GM19467 (cell line): ENCODE measurements at regions not wholly inside any gene's neighbourhood (a gene's known extent, or its start where the extent isn't known, plus 50 kb on each side); places are given as distances from the start of the nearest gene placed in this dataset.
"Not testable (repeated sequence)": the region's sequence is repeated elsewhere in the genome, so short reads cannot be mapped to it uniquely, and the experiment has no call there.

ENCODE experiments used
- ATAC-seq: cut with Tn5 transposase; IDR thresholded peaks from one replicate; pipeline ENCODE4 v1.9.1; 2021; ENCODE audit warnings: mild to moderate bottlenecking, moderate library complexity; ENCODE audit not compliant: unreplicated experiment

DNA sequence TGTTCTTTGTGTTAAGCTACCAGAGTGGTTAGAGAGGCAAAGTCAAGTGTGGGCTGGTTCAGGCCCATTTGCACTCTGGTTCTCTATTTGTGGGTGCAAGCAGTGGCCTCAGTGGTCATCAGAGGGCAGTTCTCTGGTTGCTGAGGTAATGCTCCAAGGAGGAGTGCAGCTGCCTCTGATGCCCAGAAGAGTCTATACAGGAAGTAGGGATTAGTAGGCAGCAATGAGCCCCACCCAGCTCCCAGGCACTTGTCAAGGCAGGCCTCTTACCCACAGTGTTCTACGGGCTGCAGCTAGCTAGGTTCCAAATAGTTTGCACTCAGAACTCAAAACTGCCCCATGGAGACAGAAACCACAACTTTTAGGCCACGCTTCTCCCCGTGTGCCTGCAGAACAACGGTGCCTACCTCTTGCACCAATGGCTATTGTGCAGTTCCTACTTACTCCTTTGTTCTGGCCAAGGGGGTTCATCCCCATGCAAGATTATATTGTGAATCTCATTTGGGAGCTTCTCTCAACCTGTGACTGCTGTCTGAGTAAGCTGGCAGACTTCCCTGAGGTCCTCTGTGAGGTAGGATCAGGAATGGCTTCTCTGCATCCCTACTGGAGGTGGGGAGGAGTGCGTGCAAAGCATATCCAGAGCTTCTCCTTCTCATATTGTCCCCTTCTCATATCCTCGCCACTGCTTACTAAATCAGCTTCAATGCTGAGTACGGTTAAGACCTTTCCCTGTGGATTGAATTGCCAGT is 410.3 kb upstream of the LMO3 start:
- no peak for ATAC-seq

DNA sequence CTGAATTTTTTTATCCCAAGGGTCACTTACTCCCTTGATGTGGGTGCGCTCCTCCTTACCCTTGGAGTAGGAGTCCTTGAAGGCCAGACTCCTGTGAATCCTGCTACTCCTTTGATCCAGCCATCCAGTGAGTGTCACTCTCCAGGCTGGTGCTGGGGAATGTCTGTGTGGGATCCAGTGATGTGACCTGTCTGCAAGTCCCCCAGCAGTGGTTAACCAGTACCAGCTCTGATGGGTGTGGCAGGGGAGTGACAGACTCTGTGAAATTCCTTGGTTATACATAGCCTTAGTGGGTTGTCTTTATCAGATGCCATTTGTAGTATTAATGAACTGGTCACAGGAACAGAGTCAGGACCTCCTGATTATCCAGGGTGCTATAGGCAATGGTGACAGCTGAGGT is 409.5 kb upstream of the LMO3 start:
- no peak for ATAC-seq

DNA sequence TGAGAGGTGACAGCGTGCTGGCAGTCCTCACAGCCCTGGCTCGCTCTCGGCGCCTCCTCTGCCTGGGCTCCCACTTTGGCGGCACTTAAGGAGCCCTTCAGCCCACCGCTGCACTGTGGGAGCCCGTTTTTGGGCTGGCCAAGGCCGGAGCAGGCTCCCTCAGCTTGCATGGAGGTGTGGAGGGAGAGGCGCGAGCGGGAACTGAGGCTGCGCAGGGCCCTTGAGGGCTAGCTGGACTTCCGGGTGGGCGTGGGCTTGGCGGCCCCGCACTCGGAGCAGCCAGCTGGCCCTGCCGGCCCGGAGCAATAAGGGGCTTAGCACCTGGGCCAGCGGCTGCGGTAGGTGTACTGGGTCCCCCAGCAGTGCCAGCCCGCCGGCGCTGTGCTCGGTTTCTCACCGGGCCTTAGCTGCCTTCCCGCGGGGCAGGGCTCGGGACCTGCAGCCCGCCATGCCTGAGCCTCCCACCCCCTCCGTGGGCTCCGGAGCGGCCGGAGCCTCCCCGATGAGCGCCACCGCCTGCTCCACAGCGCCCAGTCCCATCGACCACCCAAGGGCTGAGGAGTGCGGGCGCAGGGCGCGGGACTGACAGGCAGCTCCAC is 401.6 kb upstream of the LMO3 start:
- not testable (repeated sequence) for ATAC-seq

DNA sequence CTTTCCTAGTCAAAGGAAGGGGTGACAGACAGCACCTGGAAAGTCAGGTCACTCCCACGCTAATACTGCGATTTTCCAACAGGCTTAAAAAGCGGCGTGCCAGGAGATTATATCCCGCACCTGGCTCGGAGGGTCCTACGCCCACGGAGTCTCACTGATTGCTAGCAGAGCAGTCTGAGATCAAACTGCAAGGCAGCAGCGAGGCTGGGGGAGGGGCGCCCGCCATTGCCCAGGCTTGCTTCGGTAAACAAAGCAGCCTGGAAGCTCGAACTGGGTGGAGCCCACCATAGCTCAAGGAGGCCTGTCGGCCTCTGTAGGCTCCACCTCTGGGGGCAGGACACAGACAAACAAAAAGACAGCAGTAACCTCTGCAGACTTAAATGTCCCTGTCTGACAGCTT is 392.6 kb upstream of the LMO3 start:
- not testable (repeated sequence) for ATAC-seq

DNA sequence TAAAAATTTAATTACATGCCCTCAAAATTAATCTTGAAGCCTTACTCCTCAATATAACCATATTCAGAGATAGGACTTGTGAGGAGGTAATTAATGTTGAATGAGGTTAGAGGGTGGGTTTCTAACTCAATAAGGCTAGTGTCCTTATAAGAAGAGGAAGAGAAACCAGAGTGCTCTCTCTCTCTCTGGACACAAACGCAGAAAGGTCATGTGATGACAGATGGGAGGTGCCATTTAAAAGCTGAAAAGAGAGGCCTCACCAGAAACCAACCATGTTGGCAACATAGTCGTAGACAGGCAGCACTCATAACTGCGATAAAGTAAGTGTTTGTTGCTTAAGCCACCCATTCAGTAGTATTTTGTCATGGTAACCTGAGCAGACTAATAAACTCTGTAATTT is 378.5 kb upstream of the LMO3 start:
- ATAC-seq, result no peak

DNA sequence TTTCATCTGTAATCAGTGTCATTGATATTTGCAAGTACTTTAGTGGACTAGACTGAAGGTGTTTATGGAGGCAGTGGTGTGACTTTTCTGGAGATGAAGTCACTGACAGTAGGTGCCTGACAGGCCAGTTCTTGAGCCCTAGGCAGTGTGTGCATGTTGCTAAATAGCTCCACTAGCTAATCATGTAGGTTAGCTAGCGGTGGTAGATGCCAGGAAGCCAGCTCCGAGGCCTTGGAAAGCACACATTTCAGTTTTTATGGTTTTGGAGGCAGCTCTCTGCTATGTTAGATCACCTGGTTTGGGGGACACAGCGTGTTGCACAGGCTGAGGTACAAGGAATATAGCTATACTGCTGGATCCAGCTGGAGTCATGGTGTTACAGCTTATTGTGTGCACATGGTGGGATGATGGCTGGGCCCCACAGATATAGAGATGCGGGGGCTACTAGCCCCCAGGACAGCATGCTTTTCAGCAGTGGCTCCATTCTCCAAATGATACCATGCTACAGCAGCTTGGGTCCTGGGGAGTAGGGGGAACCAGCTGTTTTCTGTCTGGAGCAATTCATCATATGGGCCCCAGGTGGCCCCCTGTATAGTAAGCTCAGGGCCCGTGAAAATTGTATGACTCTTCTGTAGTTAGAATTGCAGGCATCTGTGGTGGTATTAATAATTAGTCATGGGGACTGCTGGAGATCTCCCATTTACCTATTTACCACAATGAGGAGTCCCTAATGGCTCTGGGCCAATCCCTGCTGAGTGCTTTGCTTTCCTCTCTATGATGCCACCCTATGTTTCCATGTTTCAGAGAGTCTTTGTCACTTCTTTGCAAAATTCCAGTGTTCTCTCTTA is 367.2 kb upstream of the LMO3 start:
- no peak for ATAC-seq

DNA sequence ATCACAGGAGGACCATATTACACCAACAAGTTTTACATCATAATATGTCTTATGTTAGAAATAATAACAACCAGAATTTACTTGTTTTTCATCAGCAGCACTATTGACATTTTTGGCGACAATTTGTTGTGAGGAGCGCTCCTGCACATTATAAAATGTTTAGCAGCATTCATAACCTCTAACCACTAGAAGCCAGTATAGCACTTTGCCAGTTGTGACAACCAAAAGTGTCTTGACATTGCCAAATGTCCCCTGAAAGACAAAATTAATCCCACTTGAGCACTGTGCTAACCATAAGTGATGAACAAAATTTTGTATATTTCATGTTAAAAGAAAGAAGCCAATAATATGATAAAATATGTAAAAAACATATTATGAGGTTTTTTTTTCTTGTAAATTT is 356.9 kb upstream of the LMO3 start:
- no peak for ATAC-seq

DNA sequence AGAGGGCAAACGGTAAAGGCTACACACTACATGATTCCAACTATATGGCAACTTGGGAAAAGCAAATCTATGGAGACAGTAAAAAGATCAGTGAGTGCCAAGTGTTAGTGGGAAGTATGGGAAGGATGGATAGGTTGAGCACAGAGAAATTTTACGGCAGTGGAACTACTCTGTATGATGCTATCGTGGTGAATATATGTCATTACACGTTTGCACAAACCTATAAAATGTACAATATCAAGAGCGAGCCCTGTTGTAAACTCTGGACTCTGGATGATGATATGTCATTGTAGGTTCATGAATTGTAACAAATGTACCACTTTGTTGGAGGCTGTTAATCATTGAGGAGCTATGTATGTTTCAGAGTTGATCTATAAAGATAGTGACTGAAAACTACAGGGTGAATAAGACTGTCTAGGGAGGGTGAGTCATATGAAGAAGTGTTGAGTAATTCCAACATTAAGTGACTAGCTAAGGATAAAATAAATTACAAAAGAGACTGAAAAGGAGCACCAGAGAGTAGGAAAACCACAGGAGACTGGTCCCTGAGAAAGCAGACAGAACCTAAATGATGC is 349.2 kb upstream of the LMO3 start:
- ATAC-seq, result no peak

DNA sequence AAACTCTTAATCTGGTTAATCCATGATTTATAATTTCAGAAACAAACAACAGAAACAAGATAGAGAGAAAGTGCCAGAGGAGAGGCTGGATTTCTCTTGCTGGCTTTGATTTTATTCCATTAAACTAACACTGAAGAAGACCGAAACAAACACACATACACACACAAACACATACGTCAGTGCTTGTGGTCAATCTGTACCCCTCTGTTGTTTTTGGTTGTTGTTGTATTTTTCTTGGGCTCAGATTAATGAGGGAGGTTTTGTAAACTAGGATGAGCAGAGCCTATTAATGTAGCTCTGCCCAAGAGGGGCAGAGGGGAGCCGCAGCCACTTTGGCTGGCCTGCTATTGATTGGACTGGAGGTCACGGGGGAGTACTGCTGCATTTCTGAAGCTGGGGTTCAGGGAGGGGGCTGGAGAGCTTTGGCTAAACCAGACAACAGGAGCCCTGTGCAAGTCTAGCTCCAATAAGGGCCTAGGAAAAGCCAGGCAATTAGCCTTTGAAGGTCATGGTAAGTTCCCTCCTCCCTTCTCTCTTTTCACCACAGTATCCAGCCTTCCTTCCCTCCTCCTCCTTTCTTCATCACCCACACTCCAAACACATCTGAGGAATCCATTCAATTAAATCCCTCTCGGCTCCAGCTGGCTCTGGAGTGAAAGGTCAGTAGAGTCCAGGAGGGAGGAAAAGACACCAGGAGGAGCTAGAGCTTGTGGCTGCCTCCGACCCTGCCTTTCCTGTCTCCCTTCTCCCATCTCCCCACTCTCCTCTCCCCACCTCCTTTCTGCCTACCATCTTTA is 344.1 kb upstream of the LMO3 start:
- no peak for ATAC-seq

DNA sequence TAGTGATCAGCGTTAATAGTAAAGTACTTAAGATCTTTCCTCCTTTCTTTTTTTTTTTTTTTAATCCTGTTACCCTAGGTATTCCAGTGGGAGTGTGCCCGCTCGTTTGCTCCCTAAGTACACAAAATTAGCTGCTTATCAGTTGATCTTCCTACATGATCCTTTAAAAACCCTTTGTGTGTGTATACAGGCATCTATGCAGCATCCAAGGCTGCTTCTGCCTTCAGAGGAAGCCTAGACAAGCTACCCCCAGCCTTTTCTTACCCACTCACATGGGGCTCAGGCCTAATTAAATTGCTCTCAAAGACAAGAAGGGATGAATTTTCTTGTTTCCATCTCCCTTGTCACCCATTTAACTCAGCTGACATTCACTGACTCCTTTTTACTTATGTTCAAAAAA is 343.4 kb upstream of the LMO3 start:
- ATAC-seq, result no peak

DNA sequence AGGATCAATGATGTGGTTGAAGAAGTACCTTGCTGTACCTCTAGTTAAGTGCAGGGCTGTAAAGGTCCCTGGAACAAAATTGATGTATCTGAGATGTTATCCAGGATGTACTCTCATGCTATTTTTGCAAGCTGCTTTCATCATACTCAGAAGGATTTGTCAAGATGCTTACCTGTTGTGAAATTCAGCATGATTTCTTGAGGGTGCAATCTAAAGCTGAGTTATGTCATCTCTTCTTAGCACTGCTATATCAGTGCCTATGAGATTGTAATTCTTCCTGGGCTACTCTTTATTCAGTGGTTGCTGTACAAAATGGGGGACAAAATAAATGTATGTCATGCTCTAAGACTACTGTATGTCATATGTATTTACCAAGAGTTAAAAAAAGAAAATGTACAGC is 340.7 kb upstream of the LMO3 start:
- ATAC-seq, result no peak

DNA sequence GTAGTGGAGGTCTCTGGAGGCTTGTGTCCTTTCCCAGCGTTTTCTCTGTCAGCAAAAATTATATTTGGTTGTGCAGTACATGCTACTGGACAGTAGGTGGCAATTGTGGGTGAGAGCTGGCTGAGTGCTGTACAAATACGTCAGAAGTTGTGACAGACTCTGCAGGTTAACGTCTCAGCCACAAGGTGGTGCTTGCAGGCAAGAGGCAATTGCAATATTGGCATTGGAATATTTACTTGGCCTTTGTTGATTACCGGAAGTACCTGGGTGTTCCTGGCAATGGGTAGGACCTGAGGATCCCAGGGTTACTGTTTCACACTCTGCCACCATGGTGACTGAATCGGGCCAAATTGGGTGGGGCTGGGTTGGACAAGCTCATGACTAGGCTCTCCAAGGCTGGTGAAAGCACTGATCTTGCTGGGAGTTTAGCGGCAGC is 333.9 kb upstream of the LMO3 start:
- peak; percentile 97 for ATAC-seq

DNA sequence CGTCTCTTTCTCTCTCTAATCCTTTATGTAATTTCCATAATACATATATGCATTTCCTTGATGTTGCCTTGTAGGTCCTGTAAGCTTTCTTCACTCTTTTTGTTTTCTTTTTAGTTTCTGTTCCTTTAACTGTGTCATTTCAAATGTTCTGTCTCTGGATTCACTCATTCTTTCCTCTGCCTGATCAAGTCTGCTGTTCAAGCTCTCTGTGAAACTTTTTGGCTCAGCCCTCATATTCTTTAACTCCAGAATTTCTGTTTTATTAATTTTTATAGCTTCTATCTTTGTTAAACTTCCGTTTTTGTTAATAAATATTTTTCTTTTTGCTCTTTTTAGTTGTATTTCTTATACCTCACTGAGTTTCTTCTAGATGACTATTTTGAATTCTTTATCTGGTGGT is 321.3 kb upstream of the LMO3 start:
- no peak for ATAC-seq

DNA sequence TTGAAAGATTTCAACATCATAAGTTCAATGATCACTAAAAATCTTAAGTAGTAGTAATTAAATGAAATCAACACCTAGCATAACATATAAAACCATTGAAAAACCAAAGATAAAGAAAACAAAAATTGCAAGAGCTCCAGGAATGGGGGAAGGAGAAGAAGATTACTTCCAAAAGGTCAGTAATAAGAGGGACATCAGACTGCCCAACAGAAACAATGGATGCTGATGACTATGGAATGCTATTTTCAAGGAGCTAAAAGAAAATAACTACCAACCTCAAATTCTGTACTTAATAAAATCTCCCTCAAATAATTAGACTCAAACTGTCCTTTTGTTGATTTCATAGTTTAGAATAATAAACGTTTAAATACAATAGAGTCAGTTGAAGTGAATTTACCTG is 314.5 kb upstream of the LMO3 start:
- ATAC-seq, result no peak

DNA sequence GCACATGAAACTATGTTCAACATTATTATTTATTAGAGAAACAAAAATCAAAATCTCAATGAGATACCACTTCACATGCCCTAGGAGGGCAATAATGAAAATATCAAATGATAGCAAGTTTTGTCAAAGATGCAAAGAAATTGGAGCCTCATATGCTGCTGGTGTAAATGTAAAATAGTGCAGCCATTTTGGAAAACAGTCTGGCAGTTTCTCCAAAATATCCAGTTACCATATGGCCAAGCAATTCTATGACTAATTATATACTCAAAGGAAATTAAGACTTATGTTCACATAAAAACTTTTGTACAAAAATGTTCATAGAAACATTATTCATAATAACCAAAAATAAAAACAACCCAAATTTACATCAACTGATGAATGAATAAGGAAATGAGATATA is 313.6 kb upstream of the LMO3 start:
- ATAC-seq, result no peak

DNA sequence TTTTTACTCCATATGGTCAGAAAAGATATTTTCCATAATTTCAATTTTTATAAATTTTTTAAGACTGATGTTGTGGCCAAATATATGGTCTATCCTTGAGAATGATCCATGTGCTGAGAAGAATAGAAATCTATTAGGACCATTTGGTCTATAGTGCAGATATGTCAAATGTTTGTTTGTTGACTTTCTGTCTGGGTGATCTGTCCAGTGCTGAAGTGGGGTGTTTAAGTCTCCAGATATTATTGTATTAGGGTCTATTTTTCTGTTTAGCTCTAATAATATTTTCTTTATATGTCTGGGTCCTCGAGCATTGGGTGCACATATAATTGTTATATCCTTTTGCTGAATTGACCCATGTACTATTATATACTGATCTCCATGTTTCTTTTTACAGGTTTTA is 308.9 kb upstream of the LMO3 start:
- no peak for ATAC-seq

DNA sequence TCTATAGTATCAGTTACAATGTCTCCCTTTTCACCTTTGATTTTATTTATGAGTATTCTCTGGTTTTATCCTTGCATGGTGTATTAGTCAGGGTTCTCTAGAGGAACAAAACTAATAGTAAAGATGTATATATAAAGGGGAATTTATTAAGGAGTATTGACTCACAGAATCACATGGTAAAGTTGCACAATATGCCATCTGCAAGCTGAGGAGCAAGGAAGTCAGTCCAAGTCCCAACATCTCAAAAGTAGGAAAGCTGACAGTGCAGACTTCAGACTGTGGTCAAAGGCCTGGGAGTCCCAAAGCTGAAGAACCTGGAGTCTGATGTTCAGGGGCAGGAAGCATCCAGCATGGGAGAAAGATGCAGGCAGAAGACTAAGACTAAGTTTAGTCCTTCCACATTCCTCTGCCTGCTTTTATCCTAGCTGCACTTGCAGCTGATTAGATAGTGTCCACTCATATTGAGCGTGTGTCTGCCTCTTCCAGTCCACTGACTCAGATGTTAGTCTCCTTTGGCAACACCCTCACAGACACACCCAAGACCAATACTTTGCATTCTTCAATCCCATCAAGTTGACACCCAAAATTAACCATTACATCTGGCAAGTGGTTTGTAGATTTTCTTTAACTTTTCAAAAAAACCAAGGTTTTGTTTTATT is 308.0 kb upstream of the LMO3 start:
- ATAC-seq, result no peak

DNA sequence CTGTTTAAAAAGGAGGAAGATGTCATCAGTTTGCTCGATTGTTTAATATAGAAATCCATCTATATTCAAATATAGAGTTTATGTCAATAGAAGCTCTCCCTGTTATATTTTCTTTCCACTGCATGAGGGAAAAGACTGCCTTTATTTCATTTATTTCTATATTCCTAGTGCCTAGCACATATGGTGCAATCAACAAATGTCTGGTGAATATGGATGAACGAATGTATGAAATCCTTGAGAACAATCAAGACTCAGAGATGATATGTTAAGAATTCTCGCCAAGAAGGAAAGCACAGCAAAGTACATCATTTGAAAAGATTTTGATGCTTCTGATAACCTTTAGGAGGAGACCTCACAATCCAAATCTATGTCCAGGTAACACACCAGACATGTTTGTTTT is 296.0 kb upstream of the LMO3 start:
- no peak for ATAC-seq

DNA sequence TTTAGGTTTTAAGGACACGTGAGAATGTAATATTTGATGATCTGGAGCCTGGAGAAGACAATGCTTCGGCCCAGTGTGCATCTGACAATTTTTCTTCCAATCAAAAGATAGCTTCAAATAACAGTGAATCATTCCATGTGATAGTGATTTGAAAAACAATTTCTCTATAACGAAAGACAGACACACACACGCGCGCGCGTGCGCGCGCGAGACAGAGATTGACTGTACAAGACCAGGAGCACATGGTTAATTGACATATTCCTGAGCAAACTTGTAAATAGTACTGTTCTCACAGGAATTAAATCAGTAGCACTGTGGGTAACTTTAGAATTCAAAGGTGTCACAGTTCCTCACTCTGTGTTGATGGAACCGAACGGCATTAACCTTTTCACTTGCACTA is 287.5 kb upstream of the LMO3 start:
- no peak for ATAC-seq

DNA sequence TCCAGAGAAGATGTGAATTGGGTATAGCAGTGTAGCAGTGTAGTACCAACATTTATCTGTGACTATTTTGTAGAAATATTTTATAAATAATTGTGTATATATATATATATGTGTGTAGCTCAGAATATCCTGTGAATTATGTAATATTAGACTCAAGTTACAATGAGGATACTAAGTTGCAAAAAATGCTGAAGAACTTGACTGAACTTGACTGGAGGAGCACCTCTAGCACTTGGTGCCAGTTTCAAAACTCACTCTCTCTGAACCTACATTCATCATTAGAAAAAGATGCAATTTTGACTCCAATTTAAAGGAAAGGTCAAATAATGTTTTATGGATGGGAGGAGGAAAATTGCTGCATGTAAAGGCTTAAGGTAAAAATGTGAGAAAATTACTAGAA is 285.7 kb upstream of the LMO3 start:
- no peak for ATAC-seq
